GM12875 (cell line): ENCODE measurements at regions not wholly inside any gene's neighbourhood (a gene's known extent, or its start where the extent isn't known, plus 50 kb on each side); places are given as distances from the start of the nearest gene placed in this dataset.

Experiments used
- H3K4me3 ChIP-seq: one replicate; pipeline ENCODE4 v1.5.1; 2011; ENCODE audit warnings: low read depth, low read length, control low read depth
- CTCF ChIP-seq: IDR thresholded peaks from 2 replicates; pipeline ENCODE4 v1.5.1; 2011; ENCODE audit warnings: low read depth, mild to moderate bottlenecking, control low read depth, inconsistent platforms, low read length, moderate library complexity, borderline replicate concordance; ENCODE audit not compliant: insufficient read depth

DNA sequence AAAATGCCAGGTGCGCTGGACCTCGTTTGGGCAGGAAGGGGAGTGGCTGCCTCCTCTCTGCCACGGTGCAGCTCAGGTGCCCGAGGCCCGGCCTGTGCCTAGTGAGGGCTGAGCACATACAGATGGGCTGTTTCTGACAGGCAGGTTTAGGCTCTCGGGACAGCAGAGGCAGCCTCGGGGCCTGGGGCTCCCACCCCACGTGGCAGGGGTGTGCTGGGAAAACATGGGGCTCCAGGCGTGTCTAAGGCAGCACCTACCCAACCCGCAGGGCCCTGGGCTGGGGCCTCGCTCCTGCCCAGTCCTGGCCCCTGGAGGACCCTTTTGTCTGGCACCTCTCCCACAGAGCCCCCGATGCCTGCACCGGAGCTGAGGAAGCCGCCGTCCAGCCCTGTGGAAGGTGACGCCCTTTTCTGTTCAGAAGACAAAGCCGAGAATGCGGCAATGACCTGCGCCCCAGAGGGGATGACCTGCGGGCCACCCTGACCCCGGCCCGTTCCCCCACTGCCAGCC is 76.4 kb upstream of the GALNT9 start:
- TF ChIP-seq CTCF = no peak
- H3K4me3 ChIP-seq = no peak overlapping the region

DNA sequence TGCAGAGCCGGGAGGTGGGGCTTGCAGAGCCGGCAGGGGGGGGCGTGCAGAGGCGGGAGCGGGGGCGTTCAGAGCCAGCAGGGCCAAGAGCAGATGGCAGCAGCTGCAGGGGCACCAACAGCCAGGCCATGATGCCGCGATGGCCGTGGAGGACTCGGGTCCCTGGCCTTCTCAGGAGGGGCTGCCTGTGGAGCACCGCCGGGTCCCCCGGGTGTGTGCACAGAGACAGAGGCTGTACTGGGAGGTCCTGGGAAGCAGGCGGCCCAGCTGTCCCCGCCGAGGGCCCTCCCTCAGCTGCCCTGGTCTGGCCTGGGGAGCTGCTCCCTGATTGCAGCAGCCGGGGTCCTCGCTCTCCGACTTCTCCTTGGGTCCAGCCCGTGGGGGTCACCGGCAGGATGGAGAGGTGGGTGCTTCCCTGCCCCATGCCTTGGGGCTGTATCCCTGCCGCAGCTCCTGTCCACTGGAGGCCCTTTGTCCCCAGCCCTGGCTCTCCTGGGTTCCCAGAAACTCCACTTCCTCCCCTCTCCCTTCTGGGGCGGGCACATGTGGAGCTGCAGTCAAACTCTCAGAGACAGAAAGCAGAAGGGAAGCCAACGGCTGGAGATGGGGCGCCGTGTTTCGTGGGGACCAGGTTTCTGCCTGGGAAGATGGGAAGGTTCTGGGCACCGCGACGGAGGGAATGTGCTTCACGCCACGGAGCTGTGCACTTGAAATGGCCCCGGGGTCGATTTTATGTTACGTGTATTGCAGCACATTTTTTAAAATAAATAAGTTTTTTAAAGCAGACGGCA is 75.8 kb upstream of the GALNT9 start:
- H3K4me3 ChIP-seq = no peak overlapping the region
- no peak for TF ChIP-seq CTCF

GRCh38 chr12:132404435-132404855 is 75.1 kb upstream of the GALNT9 start:
- H3K4me3 ChIP-seq = no peak overlapping the region
- no peak for TF ChIP-seq CTCF

- TF ChIP-seq CTCF = no peak
- no peak overlapping the region for H3K4me3 ChIP-seq
These were observed 74.4 kb upstream of the GALNT9 start for GRCh38 chr12:132403636-132404434.

- no peak for TF ChIP-seq CTCF
- no peak overlapping the region for H3K4me3 ChIP-seq
These were observed 73.5 kb upstream of the GALNT9 start for GRCh38 chr12:132402831-132403416.

GRCh38 chr12:132401982-132402381 is 72.6 kb upstream of the GALNT9 start:
- no peak for TF ChIP-seq CTCF
- no peak overlapping the region for H3K4me3 ChIP-seq
